CD4-positive, CD25-positive, alpha-beta regulatory T cell (primary cell): ENCODE measurements at regions not wholly inside any gene's neighbourhood (a gene's known extent, or its start where the extent isn't known, plus 50 kb on each side); places are given as distances from the start of the nearest gene placed in this dataset.

Experiments used
- ATAC-seq, 2 donors: fragments of 150-1000 bp; cut with Tn5 transposase; one replicate each; pipeline ENCODE4 v1.10.0; 2021; ENCODE audit warnings: low read depth in 2 of 2, moderate number of reproducible peaks in 2 of 2, moderate library complexity in 1 of 2
- DNase-seq, 3 donors: peaks; one replicate each; pipeline versions ENCODE4 v3.0.0 to v3.0.0-alpha.2; 2012 to 2022; ENCODE audit warnings: mixed read lengths in 1 of 3
- H3K27ac ChIP-seq: one replicate; pipeline ENCODE4 v1.7.0; 2013; ENCODE audit warnings: mild to moderate bottlenecking, low read length; ENCODE audit not compliant: insufficient read depth, poor library complexity, severe bottlenecking
- H3K27me3 ChIP-seq: one replicate; pipeline ENCODE4 v1.7.0; 2013; ENCODE audit warnings: low read length; ENCODE audit not compliant: control insufficient read depth, insufficient read depth
- H3K36me3 ChIP-seq: one replicate; pipeline ENCODE4 v1.7.0; 2013; ENCODE audit warnings: mild to moderate bottlenecking, low read length, moderate library complexity; ENCODE audit not compliant: control insufficient read depth, insufficient read depth
- H3K4me1 ChIP-seq: 2 replicates; pipeline ENCODE4 v1.7.0; 2013; ENCODE audit warnings: mild to moderate bottlenecking, low read length; ENCODE audit not compliant: insufficient read depth, control insufficient read depth, poor library complexity, severe bottlenecking
- H3K4me3 ChIP-seq: one replicate; pipeline ENCODE4 v1.7.0; 2013; ENCODE audit warnings: low read depth, mild to moderate bottlenecking, low read length, moderate library complexity
- H3K9me3 ChIP-seq, 2 experiments: 1 replicate in 1 of 2; 2 replicates in 1 of 2; pipeline ENCODE4 v1.7.0; 2013; ENCODE audit warnings: low read length in 2 of 2, mild to moderate bottlenecking in 1 of 2, moderate library complexity in 1 of 2; ENCODE audit not compliant: control insufficient read depth in 2 of 2
- H3K27ac Mint-ChIP-seq, 3 donors: one replicate each; pipeline ENCODE4 v1.8.0; 2020 to 2022; ENCODE audit warnings: mild to moderate bottlenecking in 3 of 3, mixed read lengths in 3 of 3, moderate library complexity in 2 of 3
- H3K27me3 Mint-ChIP-seq: one replicate; pipeline ENCODE4 v1.8.0; 2022; ENCODE audit warnings: mild to moderate bottlenecking, mixed read lengths
- H3K36me3 Mint-ChIP-seq: one replicate; pipeline ENCODE4 v1.8.0; 2020; ENCODE audit warnings: mixed read lengths
- H3K4me1 Mint-ChIP-seq, 4 donors: one replicate each; pipeline ENCODE4 v1.8.0; 2020 to 2022; ENCODE audit warnings: mixed read lengths in 4 of 4, mild to moderate bottlenecking in 1 of 4
- H3K4me3 Mint-ChIP-seq, 4 donors: one replicate each; pipeline ENCODE4 v1.8.0; 2020 to 2022; ENCODE audit warnings: mild to moderate bottlenecking in 4 of 4, mixed read lengths in 4 of 4, moderate library complexity in 3 of 4
- H3K9me3 Mint-ChIP-seq, 7 donors: one replicate each; pipeline ENCODE4 v1.8.0; 2020 to 2022; ENCODE audit warnings: mixed read lengths in 7 of 7, mild to moderate bottlenecking in 3 of 7, moderate library complexity in 2 of 7

- ATAC-seq, result no peak
- no peaks in the 10 kb centered on the region for H3K4me1 Mint-ChIP-seq
- H3K27ac Mint-ChIP-seq, result no peak overlapping the region
- no peaks in the 10 kb centered on the region for H3K9me3 ChIP-seq
- H3K27me3 ChIP-seq, result no peaks in the 10 kb centered on the region
- H3K4me3 ChIP-seq, result no peak overlapping the region
- H3K4me1 ChIP-seq, result no peaks in the 10 kb centered on the region
- no peak for DNase-seq
- H3K4me3 Mint-ChIP-seq, result no peak overlapping the region
- no peaks in the 10 kb centered on the region for H3K27me3 Mint-ChIP-seq
- H3K36me3 Mint-ChIP-seq, result no peaks in the 10 kb centered on the region
- no peaks in the 10 kb centered on the region for H3K36me3 ChIP-seq
- H3K27ac ChIP-seq, result no peak overlapping the region
- peaks cover 0 to 6% (median 2%) of the 10 kb centered on the region in 7 donors for H3K9me3 Mint-ChIP-seq
Measured at GRCh38 chr2:66730441-66730840, 295.5 kb downstream of the MEIS1 start.

- Histone ChIP-seq H3K27me3 (no peaks in the 10 kb centered on the region), H3K4me1 (no peaks in the 10 kb centered on the region), H3K36me3 (no peaks in the 10 kb centered on the region), H3K27ac (no peak overlapping the region), H3K9me3 (no peaks in the 10 kb centered on the region), H3K4me3 (no peak overlapping the region)
- H3K9me3 Mint-ChIP-seq, result peaks cover 0 to 3% (median 0%) of the 10 kb centered on the region in 7 donors
- H3K36me3 Mint-ChIP-seq, result no peaks in the 10 kb centered on the region
- H3K27ac Mint-ChIP-seq, result no peak overlapping the region
- DNase-seq (no peak), ATAC-seq (no peak)
- no peaks in the 10 kb centered on the region for H3K27me3 Mint-ChIP-seq
- H3K4me1 Mint-ChIP-seq, result no peaks in the 10 kb centered on the region
- H3K4me3 Mint-ChIP-seq, result no peak overlapping the region
Measured at GRCh38 chr2:66733364-66733999, 298.6 kb downstream of the MEIS1 start.

- Mint-ChIP-seq H3K27ac (no peak overlapping the region), H3K4me1 (no peaks in the 10 kb centered on the region), H3K4me3 (no peak overlapping the region), H3K36me3 (no peaks in the 10 kb centered on the region), H3K9me3 (peaks cover 0 to 5% (median 0%) of the 10 kb centered on the region in 7 donors), H3K27me3 (peaks cover 5% of the 10 kb centered on the region)
- Histone ChIP-seq H3K9me3 (no peaks in the 10 kb centered on the region), H3K4me1 (no peaks in the 10 kb centered on the region), H3K27ac (no peak overlapping the region), H3K27me3 (no peaks in the 10 kb centered on the region), H3K36me3 (no peaks in the 10 kb centered on the region), H3K4me3 (no peak overlapping the region)
- ATAC-seq, result no peak
- no peak for DNase-seq
Measured at GRCh38 chr2:66748939-66749338, 314.0 kb downstream of the MEIS1 start.

GRCh38 chr2:66749566-66749965, 314.6 kb downstream of the MEIS1 start:
- no peaks in the 10 kb centered on the region for H3K4me1 ChIP-seq
- DNase-seq, result no peak
- peaks cover 0 to 5% (median 0%) of the 10 kb centered on the region in 7 donors for H3K9me3 Mint-ChIP-seq
- no peaks in the 10 kb centered on the region for H3K36me3 ChIP-seq
- no peak overlapping the region for H3K4me3 ChIP-seq
- ATAC-seq, result no peak
- no peak overlapping the region for H3K27ac ChIP-seq
- H3K9me3 ChIP-seq, result no peaks in the 10 kb centered on the region
- H3K36me3 Mint-ChIP-seq, result no peaks in the 10 kb centered on the region
- no peak overlapping the region for H3K27ac Mint-ChIP-seq
- no peaks in the 10 kb centered on the region for H3K4me1 Mint-ChIP-seq
- H3K27me3 ChIP-seq, result no peaks in the 10 kb centered on the region
- no peak overlapping the region for H3K4me3 Mint-ChIP-seq
- H3K27me3 Mint-ChIP-seq, result no peaks in the 10 kb centered on the region

GRCh38 chr2:66753257-66753656, 318.3 kb downstream of the MEIS1 start:
- Mint-ChIP-seq H3K36me3 (no peaks in the 10 kb centered on the region), H3K27me3 (no peaks in the 10 kb centered on the region), H3K9me3 (peaks cover 0 to 8% (median under 1%) of the 10 kb centered on the region in 7 donors), H3K27ac (no peak overlapping the region), H3K4me1 (no peaks in the 10 kb centered on the region), H3K4me3 (no peak overlapping the region)
- Histone ChIP-seq H3K36me3 (no peaks in the 10 kb centered on the region), H3K27me3 (no peaks in the 10 kb centered on the region), H3K4me1 (no peaks in the 10 kb centered on the region), H3K27ac (no peak overlapping the region), H3K4me3 (no peak overlapping the region), H3K9me3 (no peaks in the 10 kb centered on the region)
- DNase-seq (no peak), ATAC-seq (no peak)

GRCh38 chr2:66753660-66754059, 318.7 kb downstream of the MEIS1 start:
- Histone ChIP-seq H3K4me1 (no peaks in the 10 kb centered on the region), H3K27me3 (no peaks in the 10 kb centered on the region), H3K4me3 (no peak overlapping the region), H3K36me3 (no peaks in the 10 kb centered on the region), H3K9me3 (no peaks in the 10 kb centered on the region), H3K27ac (no peak overlapping the region)
- DNase-seq (no peak), ATAC-seq (no peak)
- Mint-ChIP-seq H3K4me3 (no peak overlapping the region), H3K9me3 (peaks cover 0 to 8% (median 2%) of the 10 kb centered on the region in 7 donors), H3K36me3 (no peaks in the 10 kb centered on the region), H3K27ac (no peak overlapping the region), H3K4me1 (no peaks in the 10 kb centered on the region), H3K27me3 (no peaks in the 10 kb centered on the region)

GRCh38 chr2:66755974-66756373, 321.0 kb downstream of the MEIS1 start:
- no peak overlapping the region for H3K4me3 ChIP-seq
- no peak for ATAC-seq
- H3K27me3 Mint-ChIP-seq, result no peaks in the 10 kb centered on the region
- no peaks in the 10 kb centered on the region for H3K27me3 ChIP-seq
- no peaks in the 10 kb centered on the region for H3K36me3 ChIP-seq
- no peaks in the 10 kb centered on the region for H3K9me3 ChIP-seq
- no peak overlapping the region for H3K27ac ChIP-seq
- H3K27ac Mint-ChIP-seq, result no peak overlapping the region
- no peaks in the 10 kb centered on the region for H3K4me1 ChIP-seq
- H3K9me3 Mint-ChIP-seq, result peaks cover 0 to 13% (median 4%) of the 10 kb centered on the region in 7 donors
- no peaks in the 10 kb centered on the region for H3K4me1 Mint-ChIP-seq
- H3K4me3 Mint-ChIP-seq, result no peak overlapping the region
- no peaks in the 10 kb centered on the region for H3K36me3 Mint-ChIP-seq
- no peak for DNase-seq

- no peaks in the 10 kb centered on the region for H3K27me3 Mint-ChIP-seq
- Histone ChIP-seq H3K27me3 (no peaks in the 10 kb centered on the region), H3K4me1 (no peaks in the 10 kb centered on the region), H3K9me3 (no peaks in the 10 kb centered on the region), H3K36me3 (no peaks in the 10 kb centered on the region), H3K4me3 (no peak overlapping the region), H3K27ac (no peak overlapping the region)
- no peak overlapping the region for H3K4me3 Mint-ChIP-seq
- no peak for ATAC-seq
- H3K4me1 Mint-ChIP-seq, result no peaks in the 10 kb centered on the region
- DNase-seq, result no peak
- no peaks in the 10 kb centered on the region for H3K36me3 Mint-ChIP-seq
- no peak overlapping the region for H3K27ac Mint-ChIP-seq
- peaks cover 0 to 17% (median 4%) of the 10 kb centered on the region in 7 donors for H3K9me3 Mint-ChIP-seq
Measured at GRCh38 chr2:66761826-66762225, 326.9 kb downstream of the MEIS1 start.
